NCI-H1417 treated with DMSO at 0.1 percent for 48 hours (cell line): ENCODE measurements at regions not wholly inside any gene's neighbourhood (a gene's known extent, or its start where the extent isn't known, plus 50 kb on each side); places are given as distances from the start of the nearest gene placed in this dataset.

Experiments used
- DNase-seq: peaks from one replicate; lab custom pipeline; 2025; lab: John Stamatoyannopoulos, UW

DNA sequence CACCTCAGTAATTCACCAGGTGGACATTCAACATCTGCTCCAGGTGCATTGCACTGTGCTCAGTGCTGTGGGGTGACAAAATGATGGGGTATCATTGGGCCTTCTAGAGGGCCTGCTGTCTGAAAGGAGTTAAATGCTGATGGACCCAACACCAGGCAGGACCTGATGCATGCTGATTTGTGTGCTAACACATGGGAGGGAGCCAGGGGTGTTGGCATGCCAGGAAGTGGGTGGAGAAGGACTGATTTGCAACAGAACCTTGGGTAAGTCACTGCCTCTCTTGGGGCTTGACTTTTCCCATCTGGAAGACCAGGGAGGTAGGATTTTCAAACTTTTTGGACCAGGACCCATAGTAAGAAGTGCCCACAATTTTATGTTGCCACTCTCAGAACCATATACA is 57.9 kb upstream of the CXCR4 start:
- no peak for DNase-seq

DNA sequence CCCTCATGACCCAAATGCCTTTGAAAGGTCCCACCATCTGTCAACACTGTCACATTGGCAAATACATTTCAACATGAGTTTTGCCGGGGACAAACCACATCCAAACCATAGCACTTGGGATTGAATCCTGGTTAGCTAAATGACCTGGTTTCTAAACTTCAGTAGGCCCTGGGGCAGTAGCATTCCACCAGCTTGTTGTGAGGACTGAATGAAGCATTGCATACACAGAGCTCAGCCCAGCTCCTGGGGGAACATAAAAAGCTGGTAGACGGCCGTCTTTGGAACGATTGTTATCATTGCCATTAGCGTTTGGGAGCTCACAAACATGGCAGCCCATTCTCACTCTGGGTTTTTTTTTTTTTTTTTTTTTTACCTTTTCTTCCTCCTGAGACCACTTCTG is 57.5 kb upstream of the CXCR4 start:
- DNase-seq: no peak

DNA sequence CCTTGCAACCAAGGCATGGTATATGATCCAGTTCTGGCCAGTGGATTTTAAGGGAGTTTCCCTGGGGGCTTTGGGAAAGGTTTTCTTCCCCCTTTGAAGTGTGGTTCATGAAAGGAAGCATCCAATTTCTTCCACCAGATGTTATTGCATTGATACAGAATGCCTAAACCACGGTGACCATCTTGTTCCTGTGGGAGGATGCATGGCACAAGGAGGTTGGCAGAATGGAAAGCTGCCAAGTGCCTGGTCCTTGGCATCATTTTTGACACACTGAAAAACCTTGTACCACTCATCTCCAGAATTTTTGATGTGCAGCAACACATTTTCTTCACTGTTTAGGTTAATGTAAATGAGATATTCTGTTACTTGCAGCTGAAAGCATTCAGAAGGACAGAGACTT is 55.2 kb upstream of the CXCR4 start:
- DNase-seq: no peak

DNA sequence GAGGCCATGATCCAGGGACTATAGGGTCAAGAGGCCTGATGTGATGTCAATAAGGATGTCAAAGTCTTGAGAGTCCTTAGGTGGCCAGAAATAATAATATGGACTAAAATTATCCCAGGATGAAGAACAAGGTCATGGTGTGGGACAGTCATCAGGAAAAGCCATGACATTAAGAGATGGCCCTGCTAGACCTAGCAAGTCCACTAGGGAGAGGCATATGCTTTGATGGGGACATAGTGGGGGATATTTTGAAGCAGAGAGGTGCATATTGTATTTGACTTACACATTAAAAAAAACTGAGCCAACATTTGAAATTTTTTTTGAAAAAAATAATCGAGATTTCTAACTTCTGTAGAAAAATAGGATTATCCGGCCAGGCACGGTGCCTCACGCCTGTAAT is 53.3 kb upstream of the CXCR4 start:
- DNase-seq: no peak

DNA sequence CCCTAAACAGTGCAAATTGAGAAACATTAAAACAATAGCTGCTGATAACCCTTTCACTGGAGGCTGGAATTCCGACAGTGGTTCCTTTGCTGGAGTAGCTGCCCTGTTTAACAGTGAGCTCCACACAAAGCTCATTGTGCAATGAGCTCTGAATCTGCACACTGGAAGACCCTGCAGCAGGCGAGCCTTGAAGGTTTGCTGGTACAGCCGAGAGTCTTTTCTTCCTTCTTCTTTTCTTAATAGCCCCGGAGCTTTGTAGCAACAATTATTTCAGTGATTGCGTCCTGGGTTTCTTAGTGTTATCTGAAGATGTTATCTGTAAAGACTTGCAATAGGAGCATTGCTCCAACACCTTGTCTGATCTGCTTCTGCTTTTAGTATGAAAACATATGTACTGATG is 50.8 kb upstream of the CXCR4 start:
- DNase-seq: no peak

DNA sequence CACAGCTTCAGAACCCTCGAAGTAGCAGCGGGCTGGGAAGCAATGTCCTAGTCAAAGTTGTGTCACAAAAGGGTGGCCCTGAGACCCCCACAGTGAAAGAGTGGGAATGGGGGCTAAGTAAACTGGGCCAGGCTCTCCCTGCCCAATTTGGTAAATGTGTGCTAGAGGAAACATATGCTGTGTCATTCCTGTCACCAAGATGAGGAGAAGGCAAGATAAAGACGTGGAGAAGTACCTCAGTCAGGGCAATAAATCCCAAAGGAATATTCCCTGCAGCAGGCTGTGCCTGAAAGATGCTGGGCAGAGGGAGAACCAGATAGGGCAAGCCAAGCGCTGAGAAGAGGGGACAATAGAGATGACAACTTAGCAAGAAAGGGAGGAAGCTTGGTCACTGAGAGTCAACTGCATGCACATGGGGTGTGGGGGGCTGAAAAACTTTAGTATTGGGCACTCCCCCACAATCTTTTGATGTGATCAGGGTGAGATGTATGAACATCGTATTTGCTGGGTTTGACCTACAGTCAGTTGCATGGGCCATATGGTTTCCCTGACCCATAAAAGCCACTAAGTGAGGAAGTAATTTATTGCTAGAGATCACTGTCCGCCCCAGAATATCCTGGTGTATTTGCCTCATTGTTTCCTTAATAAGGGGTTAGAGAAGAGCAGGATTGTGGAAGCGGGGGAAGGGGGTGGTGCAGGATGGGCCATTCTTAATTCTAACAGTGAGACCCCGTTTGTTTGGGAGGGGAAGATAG is 49.9 kb upstream of the CXCR4 start:
- no peak for DNase-seq
